ENCODE measurements at regions not wholly inside any gene's neighbourhood (a gene's known extent, or its start where the extent isn't known, plus 50 kb on each side); places are given as distances from the start of the nearest gene placed in this dataset.

GRCh38 chr1:106022312-106022902 lies 1034.1 kb upstream of the PRMT6 start:
- DNase-seq: no peak

- no peak for DNase-seq
Observed at GRCh38 chr1:106027871-106028270, 1028.6 kb upstream of the PRMT6 start.

- DNase-seq: no peak
Observed at GRCh38 chr1:106037526-106037925, 1018.9 kb upstream of the PRMT6 start.

GRCh38 chr1:106038260-106038659 lies 1018.2 kb upstream of the PRMT6 start:
- no peak for DNase-seq

- no peak for DNase-seq
Observed at GRCh38 chr1:106043971-106044370, 1012.5 kb upstream of the PRMT6 start.

GRCh38 chr1:106047210-106047609 lies 1009.3 kb upstream of the PRMT6 start:
- DNase-seq: no peak

GRCh38 chr1:106049595-106049994 lies 1006.9 kb upstream of the PRMT6 start:
- DNase-seq: no peak

- no peak for DNase-seq
Observed at GRCh38 chr1:106055855-106056254, 1000.6 kb upstream of the PRMT6 start.

GRCh38 chr1:106061586-106062495 lies 994.6 kb upstream of the PRMT6 start:
- DNase-seq: no peak

GRCh38 chr1:106063510-106063909 lies 993.0 kb upstream of the PRMT6 start:
- no peak for DNase-seq

- DNase-seq: no peak
Observed at GRCh38 chr1:106072909-106073600, 983.4 kb upstream of the PRMT6 start.

GRCh38 chr1:106080608-106081325 lies 975.7 kb upstream of the PRMT6 start:
- no peak for DNase-seq

- DNase-seq: no peak
Observed at GRCh38 chr1:106111044-106111443, 945.4 kb upstream of the PRMT6 start.

- DNase-seq: no peak
Observed at GRCh38 chr1:106113851-106114250, 942.6 kb upstream of the PRMT6 start.

- no peak for DNase-seq
Observed at GRCh38 chr1:106120789-106121188, 935.7 kb upstream of the PRMT6 start.

- no peak for DNase-seq
Observed at GRCh38 chr1:106121728-106122127, 934.7 kb upstream of the PRMT6 start.

GRCh38 chr1:106134561-106134960 lies 921.9 kb upstream of the PRMT6 start:
- DNase-seq: no peak

GRCh38 chr1:106173101-106173500 lies 883.4 kb upstream of the PRMT6 start:
- no peak for DNase-seq

- no peak for DNase-seq
Observed at GRCh38 chr1:106178791-106179190, 877.7 kb upstream of the PRMT6 start.

- no peak for DNase-seq
Observed at GRCh38 chr1:106181866-106182265, 874.6 kb upstream of the PRMT6 start.

GRCh38 chr1:106185089-106185488 lies 871.4 kb upstream of the PRMT6 start:
- no peak for DNase-seq

GRCh38 chr1:106189780-106190179 lies 866.7 kb upstream of the PRMT6 start:
- DNase-seq: no peak

- DNase-seq: no peak
Observed at GRCh38 chr1:106194206-106194605, 862.3 kb upstream of the PRMT6 start.

All from DMS 273 treated with DMSO at 0.1 percent for 48 hours (cell line).